Bronchial epithelial cell (primary cell): ENCODE measurements at regions not wholly inside any gene's neighbourhood (a gene's known extent, or its start where the extent isn't known, plus 50 kb on each side); places are given as distances from the start of the nearest gene placed in this dataset.

ENCODE experiments used
- DNase-seq: peaks from one replicate; pipeline ENCODE4 v3.0.0-alpha.2; 2010; ENCODE audit warnings: low read depth
- FAIRE-seq: peaks from 2 replicates; lab custom pipeline; 2011; peaks lifted over from hg19 to GRCh38; lab: Jason Lieb, UNC
- H3K27me3 ChIP-seq: 2 replicates; pipeline ENCODE4 v1.5.1; 2011; ENCODE audit warnings: low read length; ENCODE audit not compliant: control insufficient read depth, insufficient read depth
- H3K36me3 ChIP-seq: 2 replicates; pipeline ENCODE4 v1.5.1; 2011; ENCODE audit warnings: low read length; ENCODE audit not compliant: control insufficient read depth, insufficient read depth
- H3K4me3 ChIP-seq: 2 replicates; pipeline ENCODE4 v1.5.1; 2011; ENCODE audit warnings: mild to moderate bottlenecking, low read depth, low read length, control low read depth
- CTCF ChIP-seq: IDR thresholded peaks from 2 replicates; pipeline ENCODE4 v1.5.1; 2011; ENCODE audit warnings: mild to moderate bottlenecking, moderate library complexity, low read length, control low read depth, inconsistent platforms; ENCODE audit not compliant: insufficient read depth, severe bottlenecking

GRCh38 chr10:78526347-78526746 lies 492.7 kb downstream of the RPS24 start:
- FAIRE-seq = no peak
- H3K36me3 ChIP-seq = no peaks in the 10 kb centered on the region
- DNase-seq = no peak
- H3K27me3 ChIP-seq = peaks cover 2% of the 10 kb centered on the region
- TF ChIP-seq CTCF = no peak
- no peak overlapping the region for H3K4me3 ChIP-seq

DNA sequence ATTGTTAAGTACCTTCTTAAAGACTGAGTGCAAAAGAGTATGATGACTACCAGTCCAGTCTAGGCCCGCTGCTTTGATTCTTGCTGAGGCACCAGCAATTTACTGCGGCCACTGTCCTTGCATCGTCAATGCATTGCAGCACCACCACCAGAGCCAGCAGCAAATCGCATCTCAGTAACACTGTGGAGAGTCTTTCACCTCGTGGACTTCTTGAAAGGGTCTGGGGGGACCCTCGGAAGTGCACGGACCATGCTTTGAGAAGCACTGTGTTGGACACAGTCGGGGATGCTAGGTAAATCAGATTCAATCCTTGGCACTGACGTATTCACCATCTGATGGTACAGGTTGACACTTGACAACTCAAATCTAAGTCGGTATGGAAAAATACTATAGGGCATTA lies 493.6 kb downstream of the RPS24 start:
- no peak for FAIRE-seq
- Histone ChIP-seq H3K36me3 (no peaks in the 10 kb centered on the region), H3K27me3 (peaks cover 2% of the 10 kb centered on the region), H3K4me3 (no peak overlapping the region)
- no peak for DNase-seq
- no peak for TF ChIP-seq CTCF

- DNase-seq (no peak), FAIRE-seq (no peak)
- TF ChIP-seq CTCF = no peak
- Histone ChIP-seq H3K36me3 (no peaks in the 10 kb centered on the region), H3K4me3 (no peak overlapping the region), H3K27me3 (peaks cover 2% of the 10 kb centered on the region)
These were observed 495.1 kb downstream of the RPS24 start for GRCh38 chr10:78528749-78529204.

GRCh38 chr10:78529262-78529661 lies 495.6 kb downstream of the RPS24 start:
- no peaks in the 10 kb centered on the region for H3K36me3 ChIP-seq
- TF ChIP-seq CTCF = no peak
- H3K27me3 ChIP-seq = peaks cover 2% of the 10 kb centered on the region
- peak; percentile 63 for DNase-seq
- no peak overlapping the region for H3K4me3 ChIP-seq
- no peak for FAIRE-seq

DNA sequence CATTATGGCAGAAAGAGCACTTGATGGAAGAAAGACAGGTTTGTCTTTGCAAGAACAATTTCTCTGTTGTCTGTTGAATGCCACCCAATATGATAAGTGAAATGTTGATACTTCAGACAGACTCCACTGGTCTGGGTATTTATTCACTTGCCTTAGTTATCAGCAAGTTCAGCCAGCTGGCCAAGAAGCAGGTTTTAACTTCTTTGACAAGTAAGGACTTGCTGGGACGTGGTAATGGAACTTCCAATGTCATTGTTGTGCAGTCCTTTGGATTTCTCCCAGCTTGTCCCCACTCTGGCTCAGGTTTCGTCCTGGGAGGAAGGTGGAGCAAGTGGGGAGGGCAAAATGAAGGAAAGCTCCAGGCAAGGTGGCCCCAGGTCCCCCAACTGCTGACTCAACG lies 497.4 kb downstream of the RPS24 start:
- Histone ChIP-seq H3K4me3 (no peak overlapping the region), H3K36me3 (no peaks in the 10 kb centered on the region), H3K27me3 (no peaks in the 10 kb centered on the region)
- FAIRE-seq (no peak), DNase-seq (peak; percentile 64)
- no peak for TF ChIP-seq CTCF

GRCh38 chr10:78532480-78533042 lies 498.9 kb downstream of the RPS24 start:
- Histone ChIP-seq H3K4me3 (no peak overlapping the region), H3K36me3 (no peaks in the 10 kb centered on the region), H3K27me3 (no peaks in the 10 kb centered on the region)
- no peak for TF ChIP-seq CTCF
- DNase-seq (no peak), FAIRE-seq (no peak)
